ENCODE measurements at regions not wholly inside any gene's neighbourhood (a gene's known extent, or its start where the extent isn't known, plus 50 kb on each side); places are given as distances from the start of the nearest gene placed in this dataset.

DNA sequence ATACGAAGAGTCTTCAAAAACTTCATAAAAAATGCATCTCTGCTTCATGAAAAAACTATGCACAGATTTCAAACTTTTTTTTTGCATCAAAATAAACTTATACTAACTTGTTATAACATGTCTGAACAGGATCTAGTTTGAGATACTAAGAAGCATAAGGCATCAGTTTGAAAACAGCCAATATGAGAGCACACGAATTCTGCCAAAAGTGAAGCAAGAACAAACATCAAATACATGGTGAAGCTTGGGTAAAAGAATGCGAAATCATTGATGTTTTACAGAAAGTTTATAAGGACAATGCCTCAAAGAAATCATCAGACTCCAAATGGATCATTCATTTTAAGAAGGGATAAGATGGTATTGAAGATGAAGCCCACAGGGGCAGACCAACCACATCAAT is 389.1 kb upstream of the TENM4 start:
- H3K9me3 ChIP-seq, result no peaks in the 10 kb centered on the region
- no peak for ATAC-seq
- no peak for DNase-seq (ENCODE audit: low read depth in 1 of 2, low spot score in 1 of 2)
- no peak overlapping the region for H3K27ac ChIP-seq
- POLR2A ChIA-PET, result no interaction called here
- H3K4me2 ChIP-seq, result no peak overlapping the region
- WGBS (ENCODE audit: missing lambda C conversion rate), result 4% methylated on average over 3 of the region's 3 CpGs
- no peaks in the 10 kb centered on the region for H3K4me1 ChIP-seq
- H3K4me3 ChIP-seq, result no peak overlapping the region
- no peak for FAIRE-seq
- TF ChIP-seq RFX5 (IDR thresholded peaks at IDR 0.05) (no peak), HOXB5 (CRISPR knock-in tag; IDR thresholded peaks at IDR 0.05) (no peak), POLR2AphosphoS2 (conservative IDR thresholded peaks at IDR 0.05; ENCODE audit: low read length) (no peak), MYC (IDR thresholded peaks at IDR 0.05; ENCODE audit: borderline replicate concordance, low read length) (no peak), NFE2L2 (conservative IDR thresholded peaks at IDR 0.05; ENCODE audit: low read length) (no peak), HDAC2 (IDR thresholded peaks at IDR 0.05) (no peak), FOSB (CRISPR knock-in tag; IDR thresholded peaks at IDR 0.05) (no peak), ZSCAN20 (CRISPR knock-in tag; IDR thresholded peaks at IDR 0.05) (no peak)
- TF ChIP-seq, protein P1, sequence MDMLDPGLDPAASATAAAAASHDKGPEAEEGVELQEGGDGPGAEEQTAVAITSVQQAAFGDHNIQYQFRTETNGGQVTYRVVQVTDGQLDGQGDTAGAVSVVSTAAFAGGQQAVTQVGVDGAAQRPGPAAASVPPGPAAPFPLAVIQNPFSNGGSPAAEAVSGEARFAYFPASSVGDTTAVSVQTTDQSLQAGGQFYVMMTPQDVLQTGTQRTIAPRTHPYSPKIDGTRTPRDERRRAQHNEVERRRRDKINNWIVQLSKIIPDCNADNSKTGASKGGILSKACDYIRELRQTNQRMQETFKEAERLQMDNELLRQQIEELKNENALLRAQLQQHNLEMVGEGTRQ (IDR thresholded peaks at IDR 0.05), result no peak
- TF ChIP-seq, protein P2, sequence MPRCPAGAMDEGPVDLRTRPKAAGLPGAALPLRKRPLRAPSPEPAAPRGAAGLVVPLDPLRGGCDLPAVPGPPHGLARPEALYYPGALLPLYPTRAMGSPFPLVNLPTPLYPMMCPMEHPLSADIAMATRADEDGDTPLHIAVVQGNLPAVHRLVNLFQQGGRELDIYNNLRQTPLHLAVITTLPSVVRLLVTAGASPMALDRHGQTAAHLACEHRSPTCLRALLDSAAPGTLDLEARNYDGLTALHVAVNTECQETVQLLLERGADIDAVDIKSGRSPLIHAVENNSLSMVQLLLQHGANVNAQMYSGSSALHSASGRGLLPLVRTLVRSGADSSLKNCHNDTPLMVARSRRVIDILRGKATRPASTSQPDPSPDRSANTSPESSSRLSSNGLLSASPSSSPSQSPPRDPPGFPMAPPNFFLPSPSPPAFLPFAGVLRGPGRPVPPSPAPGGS (IDR thresholded peaks at IDR 0.05), result no peak
- CTCF ChIA-PET, result no interaction called here

DNA sequence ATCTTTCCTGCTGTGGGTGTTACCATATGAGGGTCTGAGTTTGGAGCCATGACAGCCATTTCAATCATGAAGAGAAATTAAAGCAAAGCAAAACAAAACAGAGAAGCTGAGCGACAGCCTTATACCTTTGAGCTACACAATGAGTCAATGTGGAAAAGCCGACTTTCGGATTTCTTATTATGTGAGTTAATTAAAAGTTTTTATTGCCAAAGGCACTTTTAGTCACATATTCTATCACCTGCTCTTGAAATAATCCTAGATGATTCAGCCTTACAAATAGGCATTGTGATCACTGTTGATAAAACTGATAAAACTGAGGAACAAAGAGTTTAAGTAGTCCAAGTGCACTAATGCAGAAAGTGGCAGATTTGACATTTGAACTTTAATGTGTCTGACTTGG is 381.9 kb upstream of the TENM4 start:
- FAIRE-seq (no peak), ATAC-seq (no peak), DNase-seq (ENCODE audit: low read depth in 1 of 2, low spot score in 1 of 2) (no peak)
- no peak overlapping the region for H3K27ac ChIP-seq
- TF ChIP-seq KDM5A (IDR thresholded peaks at IDR 0.05), result no peak
- no peak for TF ChIP-seq ZC3H11A (IDR thresholded peaks at IDR 0.05)
- no peak for TF ChIP-seq FOSB (CRISPR knock-in tag; IDR thresholded peaks at IDR 0.05)
- no peak for TF ChIP-seq HOXB5 (CRISPR knock-in tag; IDR thresholded peaks at IDR 0.05)
- no peak for TF ChIP-seq RARB (CRISPR knock-in tag; IDR thresholded peaks at IDR 0.05)
- no peak for TF ChIP-seq EHF (CRISPR knock-in tag; IDR thresholded peaks at IDR 0.05)
- TF ChIP-seq POLR2AphosphoS2 (conservative IDR thresholded peaks at IDR 0.05; ENCODE audit: low read length), result no peak
- TF ChIP-seq NR3C1 (IDR thresholded peaks at IDR 0.05), result no peak
- TF ChIP-seq SMC3 (IDR thresholded peaks at IDR 0.05), result no peak
- no peak for TF ChIP-seq HOXA7 (CRISPR knock-in tag; IDR thresholded peaks at IDR 0.05)
- 24% methylated on average over 3 of the region's 3 CpGs for WGBS (ENCODE audit: missing lambda C conversion rate)
- no peak overlapping the region for H3K4me3 ChIP-seq
- POLR2A ChIA-PET, result no interaction called here
- no peaks in the 10 kb centered on the region for H3K4me1 ChIP-seq
- CTCF ChIA-PET, result no interaction called here
- no peak overlapping the region for H3K4me2 ChIP-seq
- no peaks in the 10 kb centered on the region for H3K9me3 ChIP-seq

DNA sequence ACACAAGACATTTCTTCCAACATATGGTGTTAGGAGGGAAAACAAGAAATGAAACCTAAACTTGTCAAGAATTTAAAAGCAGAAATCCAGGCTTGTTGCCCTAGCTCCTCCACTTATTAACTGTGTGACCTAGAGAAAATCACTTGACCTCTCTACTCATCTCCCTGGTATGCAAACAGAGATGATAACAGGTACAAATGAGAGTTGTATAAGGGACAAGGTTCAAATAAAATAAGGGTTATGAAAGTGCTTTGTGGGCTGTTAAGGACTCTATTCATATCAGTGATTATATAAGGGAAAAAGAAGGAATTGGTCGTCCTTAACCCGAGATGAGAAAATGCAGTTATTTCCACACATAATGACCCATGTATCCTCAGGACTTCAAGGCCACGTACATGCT is 372.7 kb upstream of the TENM4 start:
- Histone ChIP-seq H3K27ac (no peak overlapping the region), H3K4me2 (no peak overlapping the region), H3K4me1 (no peaks in the 10 kb centered on the region), H3K4me3 (no peak overlapping the region), H3K9me3 (no peaks in the 10 kb centered on the region)
- WGBS (ENCODE audit: missing lambda C conversion rate), result 0% methylated on average over 3 of the region's 3 CpGs
- POLR2A ChIA-PET, result no interaction called here
- DNase-seq (ENCODE audit: low read depth in 1 of 2, low spot score in 1 of 2) (no peak), FAIRE-seq (no peak), ATAC-seq (no peak)
- TF ChIP-seq ZSCAN20 (CRISPR knock-in tag; IDR thresholded peaks at IDR 0.05) (no peak), BHLHE40 (IDR thresholded peaks at IDR 0.05; ENCODE audit: low read depth, low read length) (no peak), TFCP2L1 (CRISPR knock-in tag; IDR thresholded peaks at IDR 0.05) (no peak)
- TF ChIP-seq, protein P2 (IDR thresholded peaks at IDR 0.05), result no peak
- TF ChIP-seq, protein P3, sequence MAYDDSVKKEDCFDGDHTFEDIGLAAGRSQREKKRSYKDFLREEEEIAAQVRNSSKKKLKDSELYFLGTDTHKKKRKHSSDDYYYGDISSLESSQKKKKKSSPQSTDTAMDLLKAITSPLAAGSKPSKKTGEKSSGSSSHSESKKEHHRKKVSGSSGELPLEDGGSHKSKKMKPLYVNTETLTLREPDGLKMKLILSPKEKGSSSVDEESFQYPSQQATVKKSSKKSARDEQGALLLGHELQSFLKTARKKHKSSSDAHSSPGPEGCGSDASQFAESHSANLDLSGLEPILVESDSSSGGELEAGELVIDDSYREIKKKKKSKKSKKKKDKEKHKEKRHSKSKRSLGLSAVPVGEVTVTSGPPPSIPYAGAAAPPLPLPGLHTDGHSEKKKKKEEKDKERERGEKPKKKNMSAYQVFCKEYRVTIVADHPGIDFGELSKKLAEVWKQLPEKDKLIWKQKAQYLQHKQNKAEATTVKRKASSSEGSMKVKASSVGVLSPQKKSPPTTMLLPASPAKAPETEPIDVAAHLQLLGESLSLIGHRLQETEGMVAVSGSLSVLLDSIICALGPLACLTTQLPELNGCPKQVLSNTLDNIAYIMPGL (CRISPR knock-in tag; IDR thresholded peaks at IDR 0.05; ENCODE audit: borderline replicate concordance), result no peak
- TF ChIP-seq, protein P4, sequence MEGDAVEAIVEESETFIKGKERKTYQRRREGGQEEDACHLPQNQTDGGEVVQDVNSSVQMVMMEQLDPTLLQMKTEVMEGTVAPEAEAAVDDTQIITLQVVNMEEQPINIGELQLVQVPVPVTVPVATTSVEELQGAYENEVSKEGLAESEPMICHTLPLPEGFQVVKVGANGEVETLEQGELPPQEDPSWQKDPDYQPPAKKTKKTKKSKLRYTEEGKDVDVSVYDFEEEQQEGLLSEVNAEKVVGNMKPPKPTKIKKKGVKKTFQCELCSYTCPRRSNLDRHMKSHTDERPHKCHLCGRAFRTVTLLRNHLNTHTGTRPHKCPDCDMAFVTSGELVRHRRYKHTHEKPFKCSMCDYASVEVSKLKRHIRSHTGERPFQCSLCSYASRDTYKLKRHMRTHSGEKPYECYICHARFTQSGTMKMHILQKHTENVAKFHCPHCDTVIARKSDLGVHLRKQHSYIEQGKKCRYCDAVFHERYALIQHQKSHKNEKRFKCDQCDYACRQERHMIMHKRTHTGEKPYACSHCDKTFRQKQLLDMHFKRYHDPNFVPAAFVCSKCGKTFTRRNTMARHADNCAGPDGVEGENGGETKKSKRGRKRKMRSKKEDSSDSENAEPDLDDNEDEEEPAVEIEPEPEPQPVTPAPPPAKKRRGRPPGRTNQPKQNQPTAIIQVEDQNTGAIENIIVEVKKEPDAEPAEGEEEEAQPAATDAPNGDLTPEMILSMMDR (IDR thresholded peaks at IDR 0.05), result no peak
- CTCF ChIA-PET, result no interaction called here
